Keratinocyte (primary cell): ENCODE measurements at regions not wholly inside any gene's neighbourhood (a gene's known extent, or its start where the extent isn't known, plus 50 kb on each side); places are given as distances from the start of the nearest gene placed in this dataset.

ENCODE experiments used
- DNase-seq: peaks from one replicate; pipeline ENCODE4 v3.0.0-alpha.2; 2011; ENCODE audit warnings: low read depth, missing footprints, low spot score
- FAIRE-seq: peaks from 2 replicates; lab custom pipeline; 2011; peaks lifted over from hg19 to GRCh38; lab: Jason Lieb, UNC
- H2AFZ ChIP-seq: 2 replicates; pipeline ENCODE4 v1.6.0; 2012; ENCODE audit warnings: low read length, control low read depth, inconsistent platforms; ENCODE audit not compliant: control insufficient read depth
- H3K27ac ChIP-seq: 2 replicates; pipeline ENCODE4 v1.5.1; 2011; ENCODE audit warnings: low read length; ENCODE audit not compliant: control insufficient read depth, insufficient read depth
- H3K27me3 ChIP-seq: 3 replicates; pipeline ENCODE4 v1.6.0; 2011; ENCODE audit warnings: low read length; ENCODE audit not compliant: control insufficient read depth, insufficient read depth; ENCODE audit errors: extremely low read depth
- H3K36me3 ChIP-seq, 2 experiments: 2 replicates in 1 of 2; 3 replicates in 1 of 2; pipeline ENCODE4 v1.5.1; 2011; ENCODE audit warnings: low read length in 2 of 2, mild to moderate bottlenecking in 1 of 2; ENCODE audit not compliant: control insufficient read depth in 2 of 2, insufficient read depth in 2 of 2; ENCODE audit errors: extremely low read depth in 1 of 2
- H3K4me1 ChIP-seq: 3 replicates; pipeline ENCODE4 v1.5.1; 2011; ENCODE audit warnings: low read length; ENCODE audit not compliant: control insufficient read depth, insufficient read depth; ENCODE audit errors: extremely low read depth
- H3K4me2 ChIP-seq: 3 replicates; pipeline ENCODE4 v1.6.0; 2011; ENCODE audit warnings: low read depth, low read length; ENCODE audit not compliant: control insufficient read depth, insufficient read depth; ENCODE audit errors: extremely low read depth
- H3K4me3 ChIP-seq, 3 experiments: fragments of 200-600 bp in 1 of 3; sonication (generic) in 1 of 3; 2 replicates in 2 of 3; 3 replicates in 1 of 3; pipeline ENCODE4 v1.5.1; 2011 to 2016; ENCODE audit warnings: low read length in 3 of 3, mild to moderate bottlenecking in 3 of 3, control low read depth in 2 of 3, inconsistent platforms in 1 of 3, low read depth in 1 of 3, mixed read lengths in 1 of 3, mixed run types in 1 of 3, moderate library complexity in 1 of 3; ENCODE audit not compliant: control insufficient read depth in 2 of 3, insufficient read depth in 2 of 3; ENCODE audit errors: extremely low read depth in 1 of 3
- H3K79me2 ChIP-seq: 2 replicates; pipeline ENCODE4 v1.6.0; 2012; ENCODE audit warnings: low read length; ENCODE audit not compliant: control insufficient read depth, insufficient read depth
- H3K9ac ChIP-seq: 3 replicates; pipeline ENCODE4 v1.6.0; 2011; ENCODE audit warnings: low read length; ENCODE audit not compliant: control insufficient read depth, insufficient read depth; ENCODE audit errors: extremely low read depth
- H3K9me1 ChIP-seq: 3 replicates; pipeline ENCODE4 v1.6.0; 2011; ENCODE audit warnings: low read length; ENCODE audit not compliant: control insufficient read depth, insufficient read depth; ENCODE audit errors: extremely low read depth
- H3K9me3 ChIP-seq: 2 replicates; pipeline ENCODE4 v1.5.1; 2012; ENCODE audit warnings: low read depth, low read length; ENCODE audit not compliant: control insufficient read depth
- H4K20me1 ChIP-seq: 3 replicates; pipeline ENCODE4 v1.6.0; 2011; ENCODE audit warnings: low read length; ENCODE audit not compliant: control insufficient read depth, insufficient read depth; ENCODE audit errors: extremely low read depth
- EZH2 ChIP-seq: IDR thresholded peaks from one replicate; pipeline ENCODE4 v1.6.1; 2012; ENCODE audit warnings: inconsistent platforms, mild to moderate bottlenecking, low read length, moderate library complexity
- dilution Hi-C: fragments of 300-500 bp; cut with MboI; formaldehyde crosslinking; loops from one replicate; pipeline ENCODE4 v1.7.0; 2020; ENCODE audit warnings: low sequenced_read_pairs; ENCODE audit not compliant: extremely low pct_ligation_motif_present
- TF ChIP-seq, protein P1 (sequence below), 3 experiments: IDR thresholded peaks in 1 of 3; conservative IDR thresholded peaks in 1 of 3; optimal IDR thresholded peaks in 1 of 3; 2 replicates in 2 of 3; 3 replicates in 1 of 3; pipeline versions ENCODE3 to v1.5.1; 2011; ENCODE audit warnings: low read length in 3 of 3, mild to moderate bottlenecking in 3 of 3, moderate library complexity in 2 of 3, control low read depth in 1 of 3, inconsistent platforms in 1 of 3; ENCODE audit not compliant: insufficient read depth in 2 of 3; ENCODE audit errors: extremely low read depth in 1 of 3

DNA sequence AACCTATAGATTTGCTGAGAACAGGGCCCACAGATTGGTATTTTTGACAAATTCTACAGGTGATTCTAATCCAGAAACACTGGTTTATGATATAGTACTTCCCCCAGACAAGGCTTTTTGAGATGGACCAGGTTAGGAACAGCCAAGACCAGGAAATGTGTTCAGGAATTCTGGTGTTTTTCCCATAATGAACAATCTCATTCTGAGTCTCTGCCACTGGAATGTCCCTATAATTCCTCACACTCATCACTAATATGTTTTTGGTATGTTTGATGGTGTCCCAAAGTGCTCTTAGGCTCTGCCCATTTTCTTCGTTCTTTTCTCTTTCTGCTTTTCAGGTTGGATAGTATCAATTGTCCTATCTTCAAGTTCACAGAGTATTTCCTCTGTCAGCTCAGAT is 107.2 kb upstream of the IGFBP3 start:
- H2AFZ ChIP-seq = no peak overlapping the region
- no peaks in the 10 kb centered on the region for H3K9me3 ChIP-seq
- H4K20me1 ChIP-seq = no peaks in the 10 kb centered on the region
- no peak for FAIRE-seq
- H3K9me1 ChIP-seq = no peaks in the 10 kb centered on the region
- TF ChIP-seq, protein P1, sequence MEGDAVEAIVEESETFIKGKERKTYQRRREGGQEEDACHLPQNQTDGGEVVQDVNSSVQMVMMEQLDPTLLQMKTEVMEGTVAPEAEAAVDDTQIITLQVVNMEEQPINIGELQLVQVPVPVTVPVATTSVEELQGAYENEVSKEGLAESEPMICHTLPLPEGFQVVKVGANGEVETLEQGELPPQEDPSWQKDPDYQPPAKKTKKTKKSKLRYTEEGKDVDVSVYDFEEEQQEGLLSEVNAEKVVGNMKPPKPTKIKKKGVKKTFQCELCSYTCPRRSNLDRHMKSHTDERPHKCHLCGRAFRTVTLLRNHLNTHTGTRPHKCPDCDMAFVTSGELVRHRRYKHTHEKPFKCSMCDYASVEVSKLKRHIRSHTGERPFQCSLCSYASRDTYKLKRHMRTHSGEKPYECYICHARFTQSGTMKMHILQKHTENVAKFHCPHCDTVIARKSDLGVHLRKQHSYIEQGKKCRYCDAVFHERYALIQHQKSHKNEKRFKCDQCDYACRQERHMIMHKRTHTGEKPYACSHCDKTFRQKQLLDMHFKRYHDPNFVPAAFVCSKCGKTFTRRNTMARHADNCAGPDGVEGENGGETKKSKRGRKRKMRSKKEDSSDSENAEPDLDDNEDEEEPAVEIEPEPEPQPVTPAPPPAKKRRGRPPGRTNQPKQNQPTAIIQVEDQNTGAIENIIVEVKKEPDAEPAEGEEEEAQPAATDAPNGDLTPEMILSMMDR (optimal IDR thresholded peaks at IDR 0.05 in 1 of 3, IDR thresholded peaks at IDR 0.05 in 1 of 3, conservative IDR thresholded peaks at IDR 0.05 in 1 of 3; ENCODE audit: extremely low read depth in 1 of 3, insufficient read depth in 2 of 3, low read length in 3 of 3) = no peak
- no peak for TF ChIP-seq EZH2
- dilution Hi-C loops = no loop called here
- no peaks in the 10 kb centered on the region for H3K79me2 ChIP-seq
- no peak overlapping the region for H3K4me2 ChIP-seq
- H3K27ac ChIP-seq = no peak overlapping the region
- no peaks in the 10 kb centered on the region for H3K36me3 ChIP-seq
- DNase-seq = no peak
- H3K27me3 ChIP-seq = peaks cover 8% of the 10 kb centered on the region
- H3K4me1 ChIP-seq = peaks cover 6% of the 10 kb centered on the region
- H3K4me3 ChIP-seq = no peak overlapping the region
- no peak overlapping the region for H3K9ac ChIP-seq

DNA sequence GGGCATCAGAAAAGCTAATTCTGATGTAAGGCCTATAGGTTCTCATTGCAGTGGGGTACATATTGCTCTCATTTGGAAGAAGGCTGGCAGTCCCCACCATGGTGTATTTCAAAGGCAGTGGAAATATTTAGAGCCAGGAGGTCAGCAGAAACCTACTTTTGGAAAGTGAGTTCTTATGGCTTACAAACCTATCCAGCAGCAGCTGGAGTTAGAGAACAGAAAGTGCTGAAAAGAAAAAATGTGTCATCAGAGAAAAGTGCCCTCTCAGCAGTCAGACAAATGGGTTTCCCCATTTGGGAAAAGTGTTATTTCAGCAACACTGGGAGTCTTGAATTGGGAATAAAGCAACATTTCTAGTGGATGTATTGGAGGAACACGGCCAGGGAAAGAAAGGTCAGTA is 105.7 kb upstream of the IGFBP3 start:
- no peak for TF ChIP-seq EZH2
- TF ChIP-seq, protein P1 (optimal IDR thresholded peaks at IDR 0.05 in 1 of 3, IDR thresholded peaks at IDR 0.05 in 1 of 3, conservative IDR thresholded peaks at IDR 0.05 in 1 of 3; ENCODE audit: extremely low read depth in 1 of 3, insufficient read depth in 2 of 3, low read length in 3 of 3) = no peak
- dilution Hi-C loops = no loop called here
- no peak overlapping the region for H3K27ac ChIP-seq
- H3K79me2 ChIP-seq = no peaks in the 10 kb centered on the region
- H3K4me3 ChIP-seq = no peak overlapping the region
- FAIRE-seq (no peak), DNase-seq (no peak)
- no peak overlapping the region for H3K4me2 ChIP-seq
- H4K20me1 ChIP-seq = no peaks in the 10 kb centered on the region
- H3K9me3 ChIP-seq = no peaks in the 10 kb centered on the region
- no peaks in the 10 kb centered on the region for H3K36me3 ChIP-seq
- no peak overlapping the region for H2AFZ ChIP-seq
- H3K27me3 ChIP-seq = peaks cover 8% of the 10 kb centered on the region
- no peaks in the 10 kb centered on the region for H3K9me1 ChIP-seq
- peaks cover 6% of the 10 kb centered on the region for H3K4me1 ChIP-seq
- no peak overlapping the region for H3K9ac ChIP-seq
